Progenitor cell of endocrine pancreas (in vitro differentiated cells): ENCODE measurements at regions not wholly inside any gene's neighbourhood (a gene's known extent, or its start where the extent isn't known, plus 50 kb on each side); places are given as distances from the start of the nearest gene placed in this dataset.
A peak's percentile ranks its signal among the peaks of the same experiment; 100 is the strongest.

ENCODE experiments used
- DNase-seq: peaks from one replicate; pipeline ENCODE4 v3.0.0; 2021; ENCODE audit warnings: low spot score; ENCODE audit not compliant: unreplicated experiment
- H3K27ac Mint-ChIP-seq: 2 replicates; pipeline ENCODE4 v1.8.0; 2021; ENCODE audit warnings: mild to moderate bottlenecking, moderate library complexity, mixed read lengths
- H3K27me3 Mint-ChIP-seq: 2 replicates; pipeline ENCODE4 v1.8.0; 2021; ENCODE audit warnings: mixed read lengths
- H3K36me3 Mint-ChIP-seq: 2 replicates; pipeline ENCODE4 v1.8.0; 2022; ENCODE audit warnings: mixed read lengths; ENCODE audit not compliant: insufficient read depth
- H3K4me1 Mint-ChIP-seq: 2 replicates; pipeline ENCODE4 v1.8.0; 2021; ENCODE audit warnings: low read depth, mixed read lengths
- H3K4me3 Mint-ChIP-seq: 2 replicates; pipeline ENCODE4 v1.8.0; 2021; ENCODE audit warnings: low read depth, mild to moderate bottlenecking, moderate library complexity, mixed read lengths
- H3K9me3 Mint-ChIP-seq: 2 replicates; pipeline ENCODE4 v1.8.0; 2021; ENCODE audit warnings: low read depth, mixed read lengths
- CTCF ChIP-seq: fragments of 200-600 bp; sonication (generic); IDR thresholded peaks from one replicate; pipeline ENCODE4 v1.5.0; 2021; ENCODE audit warnings: antibody characterized with exemption, mild to moderate bottlenecking; ENCODE audit not compliant: unreplicated experiment

- Mint-ChIP-seq H3K4me1 (peaks cover 19% of the 10 kb centered on the region), H3K9me3 (no peaks in the 10 kb centered on the region), H3K36me3 (no peaks in the 10 kb centered on the region), H3K27me3 (no peaks in the 10 kb centered on the region), H3K4me3 (no peak overlapping the region), H3K27ac (no peak overlapping the region)
- DNase-seq: no peak
- TF ChIP-seq CTCF: no peak
Observed at GRCh38 chr1:40914927-40915569, 52.9 kb upstream of the CITED4 start.

- DNase-seq: no peak
- no peak overlapping the region for H3K27ac Mint-ChIP-seq
- no peak overlapping the region for H3K4me3 Mint-ChIP-seq
- no peak for TF ChIP-seq CTCF
- no peaks in the 10 kb centered on the region for H3K9me3 Mint-ChIP-seq
- peaks cover 23% of the 10 kb centered on the region for H3K4me1 Mint-ChIP-seq
- H3K36me3 Mint-ChIP-seq: no peaks in the 10 kb centered on the region
- H3K27me3 Mint-ChIP-seq: no peaks in the 10 kb centered on the region
Observed at GRCh38 chr1:40915581-40915980, 53.4 kb upstream of the CITED4 start.

GRCh38 chr1:40917995-40918711, 56.0 kb upstream of the CITED4 start:
- TF ChIP-seq CTCF: no peak
- DNase-seq: no peak
- Mint-ChIP-seq H3K4me3 (no peak overlapping the region), H3K36me3 (no peaks in the 10 kb centered on the region), H3K4me1 (peaks cover 23% of the 10 kb centered on the region), H3K9me3 (no peaks in the 10 kb centered on the region), H3K27ac (peak overlapping the region; percentile 13), H3K27me3 (no peaks in the 10 kb centered on the region)

GRCh38 chr1:40919475-40920011, 57.4 kb upstream of the CITED4 start:
- Mint-ChIP-seq H3K4me1 (peaks cover 23% of the 10 kb centered on the region), H3K9me3 (no peaks in the 10 kb centered on the region), H3K36me3 (no peaks in the 10 kb centered on the region), H3K27ac (peak overlapping the region; percentile 94), H3K27me3 (no peaks in the 10 kb centered on the region), H3K4me3 (peak overlapping the region; percentile 5)
- DNase-seq: peak; percentile 47
- TF ChIP-seq CTCF: no peak

GRCh38 chr1:40921522-40921921, 58.0 kb upstream of the CTPS1 start:
- no peak for TF ChIP-seq CTCF
- H3K27ac Mint-ChIP-seq: no peak overlapping the region

More at GRCh38 chr1:40921522-40921921, 58.0 kb upstream of the CTPS1 start:
- H3K4me1 Mint-ChIP-seq: peaks cover 32% of the 10 kb centered on the region
- H3K36me3 Mint-ChIP-seq: no peaks in the 10 kb centered on the region
- no peaks in the 10 kb centered on the region for H3K27me3 Mint-ChIP-seq
- no peaks in the 10 kb centered on the region for H3K9me3 Mint-ChIP-seq
- no peak overlapping the region for H3K4me3 Mint-ChIP-seq
- no peak for DNase-seq
